HG03571 (cell line): ENCODE measurements at regions not wholly inside any gene's neighbourhood (a gene's known extent, or its start where the extent isn't known, plus 50 kb on each side); places are given as distances from the start of the nearest gene placed in this dataset.

Experiments used
- ATAC-seq: cut with Tn5 transposase; IDR thresholded peaks from one replicate; pipeline ENCODE4 v1.9.1; 2021; ENCODE audit not compliant: unreplicated experiment

DNA sequence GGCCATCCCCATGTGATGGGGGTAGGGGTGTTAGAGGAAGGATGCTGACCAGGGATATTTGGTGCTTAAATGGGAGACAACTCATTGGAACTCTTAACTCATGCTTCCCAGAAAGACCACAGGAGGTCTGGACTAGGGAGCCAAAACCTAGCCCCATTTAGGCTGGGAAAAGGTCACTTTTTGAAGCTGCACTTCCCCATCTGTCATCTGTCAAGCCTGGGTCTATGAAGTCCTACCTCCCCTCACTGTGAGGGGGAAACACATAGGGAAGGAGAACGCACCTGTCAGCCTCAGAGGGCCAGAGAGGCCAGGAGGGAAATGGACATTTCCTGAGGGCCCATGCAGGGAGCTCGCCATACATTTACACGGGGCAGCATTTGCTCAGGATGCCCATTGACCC is 321.0 kb downstream of the BCL11B start:
- no peak for ATAC-seq

DNA sequence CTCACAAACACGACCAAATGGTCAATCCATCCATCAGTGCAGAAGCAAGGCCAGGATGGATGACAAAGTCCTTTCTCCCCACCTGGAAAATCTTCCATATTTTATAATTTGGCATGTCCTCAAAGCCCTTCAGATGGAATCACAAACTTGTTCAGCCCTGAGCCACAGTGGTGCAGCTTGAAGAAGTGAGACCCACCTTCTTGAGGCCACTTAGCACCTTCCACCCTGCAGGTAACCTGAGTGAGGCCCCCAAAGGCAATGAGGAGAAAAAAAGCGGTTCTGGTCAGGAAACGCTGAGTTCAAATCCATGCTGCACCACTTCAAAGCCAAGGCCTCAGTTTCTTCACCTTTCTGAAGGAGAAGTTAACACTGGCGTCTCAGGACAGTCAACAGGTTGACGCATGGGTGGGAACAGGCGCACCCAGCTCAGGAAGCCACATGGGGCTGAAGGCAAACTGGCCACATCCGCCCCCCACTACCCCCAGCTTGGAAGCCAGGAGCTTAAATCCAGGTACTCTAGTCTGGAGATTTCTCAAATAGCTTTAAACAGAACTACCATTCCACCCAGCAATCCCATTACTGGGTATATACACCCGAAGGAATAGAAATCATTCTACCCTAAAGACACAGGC is 320.4 kb downstream of the BCL11B start:
- no peak for ATAC-seq

DNA sequence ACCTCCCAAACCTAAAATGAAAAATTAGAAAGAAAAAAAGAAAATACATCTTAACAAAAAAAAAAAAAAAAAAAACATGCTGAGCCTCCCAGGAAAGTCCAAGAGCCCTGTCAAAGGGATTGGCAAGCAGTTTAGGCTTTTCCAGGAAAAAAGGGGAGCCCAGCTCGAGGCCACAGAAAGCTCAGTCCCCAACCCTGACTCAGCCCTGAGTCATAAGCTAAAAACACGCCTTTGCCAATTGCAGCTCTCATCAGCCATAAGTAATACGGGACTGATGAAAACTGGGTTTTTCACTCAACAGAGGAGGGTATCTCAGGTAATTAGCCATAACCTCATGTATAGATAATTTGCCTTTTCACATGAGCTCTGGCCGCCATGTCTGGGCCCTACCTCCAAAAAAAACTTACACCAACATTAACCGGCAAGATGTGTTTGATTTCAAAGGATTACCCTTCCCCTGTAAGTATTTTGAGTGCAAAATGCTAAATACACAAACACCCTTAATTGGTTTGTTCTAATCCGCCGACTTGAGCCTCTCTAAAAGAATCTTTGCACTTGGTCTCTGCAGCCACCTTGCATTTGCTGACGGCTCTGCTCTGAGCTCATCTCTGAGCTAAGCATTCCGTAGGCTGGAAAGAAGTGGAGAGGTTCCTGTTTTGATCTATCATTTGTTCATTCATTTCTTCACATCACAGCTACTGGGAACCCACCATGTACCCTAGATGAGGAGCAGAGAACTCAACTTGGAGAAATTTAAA is 319.2 kb downstream of the BCL11B start:
- no peak for ATAC-seq

GRCh38 chr14:98953551-98954348 is 318.2 kb downstream of the BCL11B start:
- no peak for ATAC-seq

DNA sequence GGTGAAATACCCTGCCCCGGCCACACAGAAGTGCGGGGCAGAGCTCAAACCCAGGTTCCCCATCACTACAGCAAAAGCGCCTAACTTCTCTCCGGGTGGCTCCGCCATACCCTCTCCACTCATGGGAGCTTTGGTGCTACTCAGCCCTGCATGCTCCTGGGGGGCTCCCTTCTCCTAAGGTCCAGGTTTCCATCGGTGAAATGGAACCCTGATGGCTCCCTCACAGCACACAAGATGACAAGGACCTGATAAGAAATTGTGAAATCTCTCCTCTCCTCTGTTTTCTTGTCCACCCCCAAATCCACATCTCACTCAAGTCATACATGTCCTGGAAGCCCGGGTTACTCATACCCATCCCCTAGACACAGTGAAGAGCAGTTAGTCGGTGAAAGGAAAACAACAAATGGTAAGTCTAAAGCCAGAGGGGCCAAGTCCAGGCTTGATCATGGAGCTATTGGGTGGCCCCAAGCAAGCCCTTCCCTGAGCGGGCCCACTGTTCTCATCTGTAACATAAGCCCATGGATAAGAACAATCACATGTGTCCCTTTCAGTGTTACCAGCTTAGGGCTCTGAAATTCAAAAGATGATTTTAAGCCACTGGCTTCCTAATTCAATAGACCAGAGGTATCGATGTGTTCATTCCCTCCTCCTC is 317.5 kb downstream of the BCL11B start:
- no peak for ATAC-seq

DNA sequence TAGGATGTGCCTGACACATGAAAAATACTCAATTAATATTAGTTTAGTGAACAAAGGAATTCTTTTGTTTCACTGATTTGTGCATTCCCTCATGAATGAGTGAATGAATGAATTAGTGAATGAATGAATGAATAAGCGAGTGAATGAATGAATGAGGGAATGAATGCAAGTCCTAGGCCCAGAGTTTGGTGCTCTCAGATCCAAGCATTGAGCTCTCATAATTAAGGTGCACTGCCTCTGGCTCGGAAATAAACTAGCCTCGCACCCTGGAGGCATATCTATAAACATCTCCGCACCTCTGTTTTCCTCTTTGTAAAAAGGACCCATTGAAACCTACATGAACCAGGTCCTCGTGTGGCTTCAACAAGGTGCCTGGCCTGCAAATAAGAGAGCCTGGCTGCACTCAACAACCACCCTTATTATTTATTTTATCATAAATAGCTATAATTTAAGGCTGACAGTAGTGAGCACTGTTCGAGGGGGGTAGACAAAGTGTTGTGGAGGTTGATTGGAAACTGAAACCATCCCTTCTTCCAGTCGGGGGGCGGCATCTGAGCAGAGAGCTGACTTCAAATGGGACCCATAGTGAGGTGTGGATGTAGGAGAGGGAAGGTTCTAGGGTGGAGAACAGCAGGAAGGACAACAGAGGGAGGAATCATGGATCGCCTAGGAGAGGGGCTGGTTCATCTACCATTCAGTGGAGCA is 316.8 kb downstream of the BCL11B start:
- no peak for ATAC-seq

- no peak for ATAC-seq
Measured at GRCh38 chr14:98955741-98956070, 316.3 kb downstream of the BCL11B start.

GRCh38 chr14:98956181-98956580 is 315.8 kb downstream of the BCL11B start:
- no peak for ATAC-seq

GRCh38 chr14:98956661-98957060 is 315.3 kb downstream of the BCL11B start:
- no peak for ATAC-seq

DNA sequence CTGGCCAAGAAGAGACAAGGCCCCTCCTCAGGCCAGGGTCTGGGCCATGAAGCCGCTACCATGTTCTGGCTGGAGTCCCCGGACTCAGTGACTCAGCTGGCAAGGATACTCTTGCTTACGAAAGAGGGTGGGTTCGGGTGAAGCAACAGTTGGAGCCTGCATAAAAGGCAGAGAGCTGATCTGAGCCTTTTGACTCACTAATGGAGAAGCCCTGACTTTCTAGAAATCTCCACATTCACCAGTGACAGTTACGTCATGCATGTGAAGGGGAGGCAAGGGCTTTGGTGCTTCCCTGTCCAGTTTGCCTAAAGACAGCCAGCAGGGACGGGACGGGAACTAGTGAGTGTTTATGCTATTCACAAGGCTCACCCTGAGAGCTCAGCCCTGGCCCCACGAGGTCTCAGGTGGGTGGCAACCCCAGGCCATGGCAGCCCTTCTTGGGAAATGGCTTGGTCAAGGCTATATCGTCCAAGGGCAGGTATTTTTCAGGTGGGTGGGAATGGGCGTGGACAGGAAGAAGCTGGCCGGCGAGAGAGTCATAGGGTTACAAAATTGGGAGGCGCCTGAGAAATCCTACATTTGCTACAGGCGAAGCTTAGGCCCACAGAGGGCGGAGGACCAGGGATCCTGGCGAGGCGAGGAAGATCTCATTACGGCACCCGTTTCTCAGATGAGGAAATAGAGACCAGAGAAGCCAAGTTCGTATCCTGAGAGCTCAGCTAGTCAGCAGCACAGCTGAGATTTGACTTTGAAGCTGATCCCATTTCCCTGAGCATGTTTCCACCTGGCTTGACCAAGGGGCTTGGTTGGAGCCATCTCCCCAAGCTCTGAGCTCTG is 314.6 kb downstream of the BCL11B start:
- no peak for ATAC-seq

- ATAC-seq, result no peak
Measured at GRCh38 chr14:98958048-98958631, 313.9 kb downstream of the BCL11B start.

DNA sequence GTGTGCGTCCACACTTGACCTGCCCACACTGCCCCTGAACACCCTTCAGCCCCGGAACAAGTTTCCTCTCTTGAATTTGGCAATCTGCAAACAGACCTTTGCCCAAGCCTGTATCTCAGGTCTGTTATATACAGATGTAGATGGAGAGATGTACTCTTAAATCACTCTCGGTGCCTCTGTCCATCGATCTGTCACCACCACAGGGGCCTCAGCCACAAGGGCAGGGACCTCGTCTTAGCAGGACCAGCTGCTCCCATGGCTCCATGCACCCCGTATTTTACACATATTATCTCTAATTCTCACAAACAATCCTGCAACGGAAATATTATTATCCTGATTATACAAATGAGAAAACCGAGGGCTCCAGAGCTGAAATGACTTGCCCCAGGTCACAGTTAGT is 313.4 kb downstream of the BCL11B start:
- ATAC-seq, result no peak

GRCh38 chr14:98959410-98959809 is 312.6 kb downstream of the BCL11B start:
- ATAC-seq, result no peak

GRCh38 chr14:98959958-98960616 is 311.9 kb downstream of the BCL11B start:
- ATAC-seq, result no peak

DNA sequence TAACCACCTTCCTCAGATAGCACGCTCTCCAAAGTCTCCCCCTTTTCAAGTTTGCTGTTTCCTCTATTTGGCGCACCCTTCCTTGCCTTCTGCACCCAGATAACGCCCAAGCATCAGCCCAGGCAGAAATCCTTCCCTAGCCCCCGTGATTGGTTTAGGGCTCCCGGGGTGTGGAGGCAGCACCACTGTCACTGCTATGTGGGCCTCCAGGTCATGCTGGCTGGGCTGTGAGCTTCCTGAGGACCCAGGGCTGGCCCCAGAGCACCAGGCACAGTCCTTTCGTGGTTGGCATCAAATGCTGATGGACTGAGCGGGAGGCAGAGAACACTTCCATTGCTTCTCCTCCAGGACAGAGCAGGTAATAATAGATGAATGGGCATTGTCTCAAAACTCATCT is 311.4 kb downstream of the BCL11B start:
- no peak for ATAC-seq

GRCh38 chr14:98961191-98961590 is 310.8 kb downstream of the BCL11B start:
- ATAC-seq, result no peak

DNA sequence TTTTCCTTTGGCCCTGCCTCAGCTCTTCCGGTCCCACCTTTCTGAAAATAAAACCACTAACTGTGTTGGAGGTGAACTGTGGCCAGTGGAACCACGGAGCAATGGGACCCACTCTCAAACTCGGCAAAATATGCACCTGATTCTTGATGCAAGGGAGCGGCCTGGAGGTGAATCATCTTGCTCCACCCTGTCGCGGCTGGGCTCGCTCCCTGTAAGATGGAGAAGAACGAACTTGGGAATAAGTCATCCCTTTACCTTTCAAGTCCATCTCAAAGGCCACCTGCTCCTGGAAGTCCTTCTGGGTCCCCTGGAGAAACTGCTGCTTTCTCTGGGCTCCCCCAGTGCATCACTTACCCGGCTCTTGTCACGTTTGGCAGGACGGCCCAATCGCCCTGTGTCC is 309.9 kb downstream of the BCL11B start:
- ATAC-seq, result no peak

- no peak for ATAC-seq
Measured at GRCh38 chr14:98963610-98964009, 308.4 kb downstream of the BCL11B start.

DNA sequence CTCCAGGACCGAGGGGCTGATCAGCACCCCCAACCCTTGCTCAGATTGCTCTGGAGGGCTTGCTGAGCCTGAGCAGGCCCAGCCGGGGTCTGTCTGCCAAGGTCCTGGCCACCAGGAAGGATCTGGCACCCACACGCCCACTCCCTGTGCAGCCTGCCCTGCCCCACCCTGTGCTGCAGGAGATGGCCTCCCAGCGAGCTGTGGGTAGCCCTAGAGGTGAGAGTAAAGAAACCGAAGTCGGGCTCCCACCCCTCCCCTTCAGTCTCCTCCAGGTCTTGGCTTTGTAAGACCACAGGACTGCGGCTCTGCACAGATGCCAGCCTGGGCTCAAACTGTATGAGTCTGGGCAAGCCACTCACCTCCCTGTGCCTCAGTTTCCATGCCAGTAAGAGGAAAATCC is 307.8 kb downstream of the BCL11B start:
- no peak for ATAC-seq
